MM.1S (cell line): ENCODE measurements at regions not wholly inside any gene's neighbourhood (a gene's known extent, or its start where the extent isn't known, plus 50 kb on each side); places are given as distances from the start of the nearest gene placed in this dataset.

Experiments
- DNase-seq: peaks from one replicate; pipeline ENCODE4 v3.0.0-alpha.2; 2015
- H2AFZ ChIP-seq: fragments of 300-600 bp; sonication (generic); 2 replicates; pipeline ENCODE4 v1.6.0; 2016; ENCODE audit warnings: antibody characterized with exemption, low read length
- H3F3A ChIP-seq: fragments of 300-600 bp; sonication (generic); 2 replicates; pipeline ENCODE4 v1.6.1; 2016; ENCODE audit warnings: mild to moderate bottlenecking, antibody characterized with exemption, low read length, moderate library complexity, mixed read lengths; ENCODE audit not compliant: insufficient read depth
- H3K27ac ChIP-seq: fragments of 300-600 bp; sonication (generic); 2 replicates; pipeline ENCODE4 v1.5.1; 2016; ENCODE audit warnings: mild to moderate bottlenecking, low read length
- H3K27me3 ChIP-seq: fragments of 300-600 bp; sonication (generic); replicated peaks from 2 replicates; pipeline ENCODE4 v1.6.0; 2016; ENCODE audit warnings: low read length; ENCODE audit not compliant: insufficient read depth
- H3K36me3 ChIP-seq: fragments of 300-600 bp; sonication (generic); replicated peaks from 2 replicates; pipeline ENCODE4 v1.6.1; 2016; ENCODE audit warnings: mild to moderate bottlenecking, low read length, mixed read lengths; ENCODE audit not compliant: insufficient read depth
- H3K4me1 ChIP-seq: fragments of 300-600 bp; sonication (generic); 2 replicates; pipeline ENCODE4 v1.6.1; 2016; ENCODE audit warnings: low read length, mixed read lengths
- H3K4me2 ChIP-seq: fragments of 300-600 bp; sonication (generic); 2 replicates; pipeline ENCODE4 v1.6.0; 2016; ENCODE audit warnings: low read depth, low read length
- H3K4me3 ChIP-seq: fragments of 300-600 bp; sonication (generic); 2 replicates; pipeline ENCODE4 v1.5.1; 2016; ENCODE audit warnings: low read length, mixed read lengths
- H3K79me2 ChIP-seq: fragments of 300-600 bp; sonication (generic); 2 replicates; pipeline ENCODE4 v1.6.1; 2016; ENCODE audit warnings: mixed run types, low read length, mixed read lengths
- H3K9ac ChIP-seq: fragments of 300-600 bp; sonication (generic); 2 replicates; pipeline ENCODE4 v1.6.1; 2016; ENCODE audit warnings: low read length, mixed read lengths
- H3K9me2 ChIP-seq: fragments of 300-600 bp; sonication (generic); replicated peaks from 2 replicates; pipeline ENCODE4 v1.6.1; 2016; ENCODE audit warnings: mild to moderate bottlenecking, low read length, mixed read lengths; ENCODE audit not compliant: insufficient read depth
- H3K9me3 ChIP-seq: fragments of 300-600 bp; sonication (generic); replicated peaks from 2 replicates; pipeline ENCODE4 v1.6.1; 2016; ENCODE audit warnings: mild to moderate bottlenecking, low read length, mixed read lengths; ENCODE audit not compliant: insufficient read depth
- H4K20me1 ChIP-seq: fragments of 300-600 bp; sonication (generic); 2 replicates; pipeline ENCODE4 v1.6.1; 2016; ENCODE audit warnings: mild to moderate bottlenecking, low read length, moderate library complexity, mixed read lengths; ENCODE audit not compliant: insufficient read depth
- CTCF ChIP-seq: fragments of 300-600 bp; sonication (generic); IDR thresholded peaks from 2 replicates; pipeline ENCODE4 v1.5.1; 2016; ENCODE audit warnings: antibody characterized with exemption, low read length, mixed read lengths
- EZH2 ChIP-seq: fragments of 300-600 bp; sonication (generic); optimal IDR thresholded peaks from 2 replicates; pipeline ENCODE3; 2017; ENCODE audit warnings: low read depth, mild to moderate bottlenecking, antibody characterized with exemption, low read length, mixed read lengths
- EZH2phosphoT487 ChIP-seq: fragments of 300-600 bp; sonication (generic); IDR thresholded peaks from 2 replicates; pipeline ENCODE4 v1.6.1; 2018; ENCODE audit warnings: antibody characterized with exemption, low read length

DNA sequence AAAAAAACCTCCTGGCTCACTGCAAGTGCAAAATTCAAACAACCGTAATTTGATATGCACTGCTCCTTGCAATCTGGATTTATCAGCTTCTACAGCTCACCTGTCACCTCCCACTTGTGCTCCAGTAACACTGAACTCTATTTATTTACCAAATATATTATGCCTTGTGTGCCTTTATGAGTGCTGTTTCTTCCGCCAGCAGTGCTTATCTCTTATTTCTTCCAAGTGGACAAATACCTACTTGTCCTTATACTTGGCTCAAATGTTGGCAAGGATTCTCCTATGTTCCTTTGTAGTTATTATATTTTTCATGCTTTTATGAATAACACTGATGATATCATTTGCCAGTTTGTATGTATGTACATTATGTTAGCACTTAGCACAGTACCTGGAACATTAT, 145.7 kb upstream of the ARRDC3 start:
- H3K9me2 ChIP-seq: no peaks in the 10 kb centered on the region
- no peaks in the 10 kb centered on the region for H3K27me3 ChIP-seq
- DNase-seq: no peak
- H3K79me2 ChIP-seq: no peaks in the 10 kb centered on the region
- H3K27ac ChIP-seq: no peak overlapping the region
- no peaks in the 10 kb centered on the region for H3F3A ChIP-seq
- TF ChIP-seq EZH2phosphoT487: no peak
- no peak for TF ChIP-seq CTCF
- TF ChIP-seq EZH2: no peak
- no peaks in the 10 kb centered on the region for H3K4me1 ChIP-seq
- H3K4me3 ChIP-seq: no peak overlapping the region
- no peaks in the 10 kb centered on the region for H3K9me3 ChIP-seq
- H3K36me3 ChIP-seq: no peaks in the 10 kb centered on the region
- no peak overlapping the region for H3K4me2 ChIP-seq
- H2AFZ ChIP-seq: no peak overlapping the region
- no peak overlapping the region for H3K9ac ChIP-seq
- H4K20me1 ChIP-seq: no peaks in the 10 kb centered on the region

DNA sequence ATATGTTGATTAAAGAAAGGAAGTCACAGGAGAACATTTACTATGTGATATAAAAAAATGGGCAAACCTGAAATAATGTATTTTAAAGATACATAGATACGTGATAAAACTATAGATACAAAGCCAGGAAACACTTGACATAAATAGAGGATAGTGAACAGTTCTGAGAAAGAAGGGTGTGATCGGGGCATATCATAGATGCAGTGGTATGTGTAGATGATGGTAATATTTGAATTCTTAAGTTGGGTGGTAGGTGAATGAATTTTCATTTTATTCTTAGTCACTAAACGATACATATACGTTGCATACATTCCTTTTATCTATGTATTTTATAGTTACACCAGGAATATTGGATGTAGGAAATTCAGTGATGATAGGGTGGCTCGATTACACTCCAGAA, 138.7 kb upstream of the ARRDC3 start:
- TF ChIP-seq EZH2phosphoT487: no peak
- H3K4me1 ChIP-seq: no peaks in the 10 kb centered on the region
- no peaks in the 10 kb centered on the region for H3K9me2 ChIP-seq

GRCh38 chr5:91521334-91521733, 138.2 kb upstream of the ARRDC3 start:
- no peak overlapping the region for H2AFZ ChIP-seq
- no peaks in the 10 kb centered on the region for H3F3A ChIP-seq
- H3K4me1 ChIP-seq: no peaks in the 10 kb centered on the region
- H3K27ac ChIP-seq: no peak overlapping the region
- H3K4me2 ChIP-seq: no peak overlapping the region
- no peaks in the 10 kb centered on the region for H3K9me2 ChIP-seq
- H3K9me3 ChIP-seq: no peaks in the 10 kb centered on the region
- no peaks in the 10 kb centered on the region for H3K27me3 ChIP-seq
- TF ChIP-seq CTCF (no peak), EZH2 (no peak), EZH2phosphoT487 (no peak)
- H3K4me3 ChIP-seq: no peak overlapping the region
- H4K20me1 ChIP-seq: no peaks in the 10 kb centered on the region
- no peaks in the 10 kb centered on the region for H3K36me3 ChIP-seq
- H3K79me2 ChIP-seq: no peaks in the 10 kb centered on the region
- H3K9ac ChIP-seq: no peak overlapping the region
- no peak for DNase-seq

More for the DNA sequence above, 138.7 kb upstream of the ARRDC3 start:
- Histone ChIP-seq H3K36me3 (no peaks in the 10 kb centered on the region), H2AFZ (no peak overlapping the region), H3K9me3 (no peaks in the 10 kb centered on the region), H3K27me3 (no peaks in the 10 kb centered on the region), H3K27ac (no peak overlapping the region), H3F3A (no peaks in the 10 kb centered on the region), H3K4me2 (no peak overlapping the region), H3K9ac (no peak overlapping the region), H4K20me1 (no peaks in the 10 kb centered on the region), H3K79me2 (no peaks in the 10 kb centered on the region), H3K4me3 (no peak overlapping the region)
- no peak for DNase-seq

DNA sequence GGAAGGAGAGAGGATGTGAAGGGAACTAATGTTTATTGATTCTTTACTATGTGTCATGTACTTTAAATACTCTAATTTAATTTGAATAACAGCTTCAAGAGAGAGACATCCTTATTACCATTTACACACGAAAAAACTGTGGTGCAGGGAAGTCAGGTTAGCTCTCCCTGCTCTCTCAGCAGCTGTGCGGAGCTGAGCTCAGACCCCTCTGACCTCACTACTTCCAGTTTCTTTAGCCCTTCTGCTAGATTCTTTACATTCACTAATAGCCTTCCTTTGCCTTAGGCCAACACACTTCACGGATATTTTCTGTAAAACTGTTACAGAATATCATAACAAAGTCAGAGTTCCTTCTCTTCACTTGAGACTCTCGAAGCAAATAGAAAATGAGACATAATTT, 131.3 kb upstream of the ARRDC3 start:
- H3K4me3 ChIP-seq: no peak overlapping the region
- no peak overlapping the region for H3K4me2 ChIP-seq
- H3K27me3 ChIP-seq: no peaks in the 10 kb centered on the region
- no peak overlapping the region for H3K9ac ChIP-seq
- no peaks in the 10 kb centered on the region for H3K9me2 ChIP-seq
- H2AFZ ChIP-seq: no peak overlapping the region
- H4K20me1 ChIP-seq: no peaks in the 10 kb centered on the region
- H3K4me1 ChIP-seq: no peaks in the 10 kb centered on the region
- H3K9me3 ChIP-seq: no peaks in the 10 kb centered on the region
- H3K36me3 ChIP-seq: no peaks in the 10 kb centered on the region
- no peak for DNase-seq
- TF ChIP-seq EZH2phosphoT487: no peak
- no peak for TF ChIP-seq EZH2
- no peak for TF ChIP-seq CTCF
- no peaks in the 10 kb centered on the region for H3F3A ChIP-seq
- H3K27ac ChIP-seq: no peak overlapping the region
- no peaks in the 10 kb centered on the region for H3K79me2 ChIP-seq
